Spleen (tissue), 7 donors: ENCODE measurements at regions not wholly inside any gene's neighbourhood (a gene's known extent, or its start where the extent isn't known, plus 50 kb on each side); places are given as distances from the start of the nearest gene placed in this dataset.

Experiments used
- POLR2A ChIP-seq, 3 donors: fragments of 450-650 bp; IDR thresholded peaks; one replicate each; pipeline ENCODE4 v1.5.1; 2017; ENCODE audit warnings: antibody characterized with exemption in 3 of 3, mild to moderate bottlenecking in 1 of 3
- POLR2AphosphoS5 ChIP-seq, 3 donors: sonication (generic); formaldehyde crosslinking; IDR thresholded peaks; one replicate each; pipeline ENCODE4 v1.5.1; 2017; ENCODE audit warnings: antibody characterized with exemption in 3 of 3
- TF ChIP-seq, protein P1 (sequence below), 11 experiments: fragments of 200-600 bp in 7 of 11; fragments of 450-650 bp in 4 of 11; sonication (generic) in 4 of 11; IDR thresholded peaks in 8 of 11; conservative IDR thresholded peaks in 3 of 11; 1 replicate in 7 of 11; 2 replicates in 4 of 11; pipeline versions ENCODE4 v1.4.0 to v1.8.0; 2016 to 2021; ENCODE audit warnings: antibody characterized with exemption in 11 of 11, inconsistent platforms in 4 of 11, mild to moderate bottlenecking in 1 of 11
- donor health status: DM: no; HTN: no; CAD: no; lungs with moderate emphysema.
- donor health status: DM: no; HTN: no; CAD: no.
- donor health status: DM: no; HTN: no; CAD: no.

DNA sequence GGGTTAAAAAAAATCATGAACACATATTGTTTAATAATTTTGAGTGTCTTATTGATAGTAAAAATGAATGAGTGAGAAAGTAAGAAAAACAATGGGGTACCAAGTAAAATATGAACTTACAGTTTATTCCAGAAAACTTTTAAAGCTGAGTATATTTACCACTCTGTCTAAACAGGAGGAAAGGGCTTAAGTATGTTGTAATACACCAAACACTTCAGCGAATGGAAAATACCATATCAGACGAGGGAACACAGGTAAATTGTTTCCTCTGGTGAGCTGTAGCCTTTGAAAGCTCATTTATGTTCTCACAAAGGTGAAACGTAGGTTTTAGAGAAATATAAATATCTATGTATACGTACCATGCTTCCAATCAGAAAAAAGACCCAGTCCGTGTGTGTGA, 1209.6 kb upstream of the ZEB2 start:
- TF ChIP-seq, protein P1, sequence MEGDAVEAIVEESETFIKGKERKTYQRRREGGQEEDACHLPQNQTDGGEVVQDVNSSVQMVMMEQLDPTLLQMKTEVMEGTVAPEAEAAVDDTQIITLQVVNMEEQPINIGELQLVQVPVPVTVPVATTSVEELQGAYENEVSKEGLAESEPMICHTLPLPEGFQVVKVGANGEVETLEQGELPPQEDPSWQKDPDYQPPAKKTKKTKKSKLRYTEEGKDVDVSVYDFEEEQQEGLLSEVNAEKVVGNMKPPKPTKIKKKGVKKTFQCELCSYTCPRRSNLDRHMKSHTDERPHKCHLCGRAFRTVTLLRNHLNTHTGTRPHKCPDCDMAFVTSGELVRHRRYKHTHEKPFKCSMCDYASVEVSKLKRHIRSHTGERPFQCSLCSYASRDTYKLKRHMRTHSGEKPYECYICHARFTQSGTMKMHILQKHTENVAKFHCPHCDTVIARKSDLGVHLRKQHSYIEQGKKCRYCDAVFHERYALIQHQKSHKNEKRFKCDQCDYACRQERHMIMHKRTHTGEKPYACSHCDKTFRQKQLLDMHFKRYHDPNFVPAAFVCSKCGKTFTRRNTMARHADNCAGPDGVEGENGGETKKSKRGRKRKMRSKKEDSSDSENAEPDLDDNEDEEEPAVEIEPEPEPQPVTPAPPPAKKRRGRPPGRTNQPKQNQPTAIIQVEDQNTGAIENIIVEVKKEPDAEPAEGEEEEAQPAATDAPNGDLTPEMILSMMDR (IDR thresholded peaks at IDR 0.05 in 8 of 11, conservative IDR thresholded peaks at IDR 0.05 in 3 of 11) = no peak
- TF ChIP-seq POLR2A (IDR thresholded peaks at IDR 0.05) (no peak), POLR2AphosphoS5 (IDR thresholded peaks at IDR 0.05) (no peak)
